SIG-M5 treated with dmso at 0.1 percent for 504 hours (cell line): ENCODE measurements at regions not wholly inside any gene's neighbourhood (a gene's known extent, or its start where the extent isn't known, plus 50 kb on each side); places are given as distances from the start of the nearest gene placed in this dataset.

Experiments
- DNase-seq: peaks from one replicate; lab custom pipeline; 2025; ENCODE audit not compliant: unreplicated experiment; lab: John Stamatoyannopoulos, UW

DNA sequence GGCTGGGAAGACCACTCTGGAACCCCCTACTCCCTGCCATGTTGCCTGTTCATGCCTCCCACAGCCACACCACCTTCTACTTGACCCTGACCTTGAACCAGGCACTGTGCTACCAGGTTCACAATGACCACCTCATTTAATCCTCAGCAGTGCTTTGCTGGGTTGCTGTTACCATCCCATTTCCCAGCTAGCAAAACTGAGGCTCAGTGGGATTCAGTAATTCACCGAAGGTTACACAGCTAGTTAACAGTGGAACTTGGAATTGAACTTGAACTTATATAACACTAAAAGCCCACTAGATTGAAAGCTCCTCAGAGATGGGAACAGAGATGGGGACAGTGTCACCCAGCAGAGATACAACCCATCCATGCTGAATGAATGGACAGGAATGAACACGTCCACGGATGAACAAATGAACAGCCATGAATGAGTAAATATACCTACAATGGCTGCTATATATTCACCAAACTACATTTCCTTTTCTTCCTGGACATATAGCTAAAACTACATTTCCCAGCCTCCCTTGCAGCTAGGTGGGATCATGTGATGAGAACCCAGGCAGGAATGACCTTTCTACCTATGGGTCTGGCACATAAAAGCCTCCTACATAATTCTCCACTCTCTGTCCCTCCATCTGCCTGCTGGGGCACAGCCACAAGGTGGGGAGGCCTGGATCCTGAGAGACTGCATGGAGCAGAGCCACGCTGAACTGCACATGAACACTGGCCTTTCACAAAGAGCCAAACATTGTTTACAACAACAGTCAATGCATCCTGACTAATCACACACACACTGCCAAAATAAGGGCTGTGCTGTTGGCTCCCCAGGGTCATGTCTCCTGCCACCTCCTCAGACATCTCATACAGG lies 94.8 kb downstream of the RMI2 start:
- no peak for DNase-seq

DNA sequence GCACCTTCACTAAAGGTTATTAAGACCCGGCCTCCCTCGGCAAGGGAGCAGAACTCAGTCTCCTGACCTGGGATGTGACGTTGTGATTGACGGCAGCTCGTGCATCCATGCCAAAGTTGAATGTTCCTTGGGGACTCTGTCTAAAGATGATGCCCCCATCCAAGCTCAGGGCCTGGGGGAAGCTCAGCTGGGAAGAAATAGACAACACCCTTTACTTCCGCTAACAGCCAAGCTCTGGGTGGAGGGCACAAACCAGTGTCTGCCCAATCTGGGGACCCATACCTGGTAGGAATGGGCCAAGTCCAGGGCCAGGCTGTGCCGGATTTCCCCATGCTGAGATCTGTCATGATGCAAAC lies 95.4 kb downstream of the RMI2 start:
- no peak for DNase-seq

DNA sequence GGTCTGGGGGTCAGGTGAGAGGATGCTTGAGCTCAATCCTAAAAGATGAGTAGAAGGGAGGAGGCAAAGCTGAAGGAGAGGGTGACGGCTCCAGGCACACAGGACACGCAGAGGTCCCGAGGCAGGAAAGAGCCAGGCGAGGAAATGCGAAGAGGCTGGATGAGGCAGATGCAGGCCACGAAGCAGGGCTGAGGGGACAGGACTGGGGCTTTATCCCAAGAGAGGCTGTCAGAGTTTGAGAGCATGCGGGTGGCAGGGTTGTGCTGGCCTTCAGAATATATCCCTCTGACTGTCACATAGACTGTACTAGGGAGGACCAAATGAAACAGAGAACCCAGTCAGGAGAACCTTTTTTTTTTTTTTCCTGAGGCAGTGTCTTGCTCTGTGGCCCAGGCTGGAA lies 100.2 kb downstream of the RMI2 start:
- no peak for DNase-seq

DNA sequence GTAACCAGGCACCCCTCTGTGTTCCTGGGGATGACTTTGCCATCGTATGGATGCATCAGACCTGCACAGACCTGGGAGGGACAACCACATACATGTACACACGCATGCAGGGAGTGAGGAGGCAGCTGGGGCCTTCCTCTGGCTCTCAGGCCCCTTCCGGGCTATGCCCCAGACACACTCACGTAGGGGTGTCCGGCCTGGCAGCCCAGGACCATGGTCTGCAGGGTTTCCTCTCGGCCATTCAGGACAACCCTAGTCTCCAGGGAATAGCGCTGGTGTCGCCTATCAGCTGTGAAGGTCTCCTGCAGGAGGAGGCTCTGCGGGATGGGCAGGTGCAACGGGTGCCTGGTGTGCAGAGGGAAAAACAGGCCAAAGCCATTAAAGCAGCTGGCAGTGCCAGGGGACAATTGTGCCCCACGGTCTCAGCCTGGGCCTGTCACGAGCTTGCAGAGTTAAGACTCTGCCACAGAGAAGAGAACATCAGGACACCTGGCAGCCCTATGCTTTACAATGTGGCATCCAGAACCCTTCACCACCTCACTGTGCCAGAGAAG lies 101.4 kb downstream of the RMI2 start:
- no peak for DNase-seq

DNA sequence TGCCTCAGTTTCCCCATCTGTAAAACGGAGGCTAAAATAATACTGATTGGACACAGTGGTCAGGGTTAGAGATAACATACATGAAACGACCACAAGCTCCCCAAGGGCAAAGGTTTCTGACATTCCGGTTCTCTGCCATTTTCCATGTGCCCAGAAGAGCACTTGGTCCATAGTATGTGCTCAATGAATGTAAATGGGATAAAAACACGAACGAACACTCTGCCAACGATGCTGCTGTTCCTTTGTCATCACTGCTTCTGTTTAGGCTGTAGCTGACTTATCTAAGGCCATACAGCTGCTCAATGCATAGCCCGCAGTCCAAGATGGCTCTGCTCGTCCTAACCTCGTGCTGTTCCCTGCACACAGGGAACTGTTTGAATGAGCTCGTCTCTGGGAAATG lies 102.0 kb downstream of the RMI2 start:
- no peak for DNase-seq

DNA sequence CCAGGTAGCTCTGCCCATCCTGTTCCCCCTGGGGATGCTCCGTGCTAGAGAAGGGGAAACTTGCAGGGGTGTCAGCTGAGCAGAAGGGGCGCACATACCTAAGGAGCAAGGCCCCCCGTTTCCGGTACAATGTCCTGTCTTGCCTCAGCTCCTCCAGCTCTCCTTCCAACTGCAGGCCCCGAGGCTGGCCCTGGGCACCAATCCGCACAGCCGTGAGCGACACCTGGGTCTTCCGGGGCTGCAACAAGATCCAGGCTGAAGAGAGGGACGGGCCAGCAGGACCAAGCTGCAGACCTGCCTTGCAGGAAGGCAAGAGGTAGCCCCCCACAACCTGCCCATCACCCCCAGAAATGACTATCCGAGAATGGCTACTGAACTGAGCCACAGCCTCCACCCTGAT lies 102.6 kb downstream of the RMI2 start:
- DNase-seq, result no peak

DNA sequence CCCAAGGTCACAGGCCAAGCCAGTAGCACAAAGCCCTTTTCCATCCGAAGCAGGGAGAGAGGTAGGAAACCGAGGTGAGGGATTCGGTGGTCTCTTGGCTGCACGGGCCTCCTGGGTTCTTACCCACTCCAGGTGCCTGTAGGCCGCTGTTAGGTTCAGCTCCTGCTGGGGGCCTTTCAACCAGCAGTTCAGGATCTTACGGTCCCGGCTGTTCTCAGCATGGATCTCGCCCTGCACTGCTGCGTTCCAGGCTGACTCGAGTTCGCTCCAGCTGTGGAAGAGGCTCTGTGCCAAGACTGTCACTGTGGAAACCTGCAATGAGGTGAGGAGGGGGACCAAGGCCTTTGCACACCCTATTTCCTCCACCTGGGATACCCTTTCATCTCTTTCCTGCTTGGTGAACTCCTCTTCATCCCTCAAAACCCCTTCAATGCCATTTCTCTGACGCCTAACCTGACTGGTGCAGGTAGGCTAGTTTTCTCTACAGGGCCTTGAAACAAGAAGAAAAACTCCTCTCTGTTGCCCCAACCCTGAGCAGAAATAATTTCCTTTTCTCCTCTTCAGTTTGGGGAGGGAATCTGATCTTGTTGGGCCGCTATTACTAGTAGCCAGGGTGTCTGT lies 103.6 kb downstream of the RMI2 start:
- no peak for DNase-seq

DNA sequence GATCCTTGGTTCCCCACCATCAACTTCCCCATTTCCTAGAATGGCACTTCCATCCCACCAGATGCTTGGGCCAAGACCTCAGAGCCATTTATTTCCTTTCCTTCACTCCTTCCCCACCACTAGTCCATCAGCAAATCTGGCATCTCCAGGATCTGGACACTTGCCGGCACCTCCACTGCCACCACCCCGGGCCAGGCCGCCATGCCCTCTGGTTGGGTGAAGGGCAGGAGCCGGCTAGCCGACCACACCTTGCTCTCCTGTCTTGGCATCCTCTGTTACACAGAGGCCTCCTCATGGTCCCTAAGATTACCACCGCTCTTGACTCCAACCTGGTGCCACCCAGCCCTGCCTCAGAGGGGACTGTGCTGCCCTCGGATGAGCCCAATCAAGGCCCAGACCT lies 104.5 kb downstream of the RMI2 start:
- no peak for DNase-seq

DNA sequence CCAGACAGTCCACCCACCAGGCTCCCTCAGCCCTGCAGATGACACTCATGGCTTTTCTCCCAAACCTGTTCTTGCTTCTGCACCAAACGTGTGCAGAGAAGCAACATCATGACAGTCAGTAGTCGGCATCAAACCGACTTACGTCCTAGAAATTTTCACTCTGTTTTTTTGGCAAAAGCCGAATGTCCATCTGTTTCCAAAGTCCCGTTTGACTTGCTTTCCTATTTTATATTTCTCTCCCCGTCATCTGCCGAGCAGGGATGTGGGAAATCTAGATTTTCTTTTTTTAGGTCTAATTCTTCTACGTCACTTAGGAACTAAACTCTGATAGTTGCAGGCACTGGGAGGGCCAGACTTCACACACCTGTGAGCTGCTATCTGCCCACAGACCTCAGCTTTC lies 104.9 kb downstream of the RMI2 start:
- DNase-seq, result no peak

DNA sequence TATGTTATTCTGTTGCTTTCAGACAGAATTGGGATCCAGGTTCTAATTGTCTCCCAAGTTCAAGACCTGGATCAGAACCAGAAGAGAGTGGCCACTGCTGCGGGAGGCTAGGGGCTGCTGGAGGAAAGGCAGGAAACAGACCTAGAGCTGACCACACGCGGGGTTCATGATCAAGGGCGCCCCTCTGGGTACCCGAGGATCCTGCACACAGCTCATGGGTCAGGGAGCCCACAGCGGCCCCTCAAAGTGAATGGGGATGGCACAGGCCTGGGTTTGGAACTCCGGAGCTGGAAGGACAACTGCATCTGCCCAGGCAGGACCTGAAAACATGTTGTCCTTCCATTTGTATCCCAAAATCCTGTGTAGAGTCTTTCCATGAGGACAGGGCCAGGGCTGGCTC lies 107.0 kb downstream of the RMI2 start:
- no peak for DNase-seq

DNA sequence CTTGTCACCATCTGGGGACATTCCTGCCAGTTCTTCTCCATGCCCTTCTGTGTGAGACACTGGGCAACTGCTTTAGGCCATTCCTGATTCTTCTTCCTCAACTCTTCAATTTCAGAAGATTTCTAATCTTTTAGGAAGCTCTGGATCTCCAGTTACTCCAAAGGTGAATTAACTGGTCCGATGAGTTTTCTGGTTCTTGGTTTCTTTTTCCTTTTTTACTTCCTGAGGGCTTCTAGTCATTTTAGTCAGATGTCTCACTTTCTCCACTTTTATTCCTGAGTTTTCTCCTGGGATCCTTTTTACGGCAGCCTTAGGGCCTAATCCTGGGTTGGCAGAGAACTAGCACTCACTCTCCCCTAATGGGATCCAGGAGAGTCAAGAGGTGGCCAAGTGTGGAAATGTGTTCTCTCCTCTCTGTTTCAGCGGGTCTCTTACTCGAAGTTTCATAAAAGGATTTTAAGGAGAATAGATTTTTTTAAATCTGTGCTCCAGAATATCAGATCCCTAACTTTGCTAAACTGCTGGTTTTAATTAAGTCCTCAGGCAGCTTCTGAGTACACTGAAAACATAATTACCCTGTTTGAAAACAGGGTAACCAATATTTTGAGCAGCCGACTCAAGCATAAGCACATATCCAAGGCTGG lies 107.6 kb downstream of the RMI2 start:
- DNase-seq, result no peak

DNA sequence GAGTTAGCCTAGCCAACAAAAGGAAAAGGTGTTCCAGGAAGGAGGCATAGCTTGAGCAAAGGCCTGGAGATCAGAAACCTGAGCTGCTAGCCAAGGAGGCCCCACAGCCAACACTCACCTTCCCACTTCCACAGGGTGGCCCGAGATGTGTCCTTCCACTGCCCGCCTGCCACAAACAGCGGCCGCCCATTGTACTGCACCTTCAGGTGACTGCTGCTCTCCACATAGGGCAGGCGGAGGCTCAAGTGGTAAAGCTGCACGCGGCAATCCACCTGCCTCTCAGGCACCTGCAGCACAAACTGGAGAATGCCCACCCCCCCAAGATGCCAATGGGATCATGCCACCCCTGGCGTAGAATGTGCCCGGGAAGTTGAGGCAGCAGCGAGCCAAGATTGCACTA lies 111.5 kb downstream of the RMI2 start:
- DNase-seq, result no peak

DNA sequence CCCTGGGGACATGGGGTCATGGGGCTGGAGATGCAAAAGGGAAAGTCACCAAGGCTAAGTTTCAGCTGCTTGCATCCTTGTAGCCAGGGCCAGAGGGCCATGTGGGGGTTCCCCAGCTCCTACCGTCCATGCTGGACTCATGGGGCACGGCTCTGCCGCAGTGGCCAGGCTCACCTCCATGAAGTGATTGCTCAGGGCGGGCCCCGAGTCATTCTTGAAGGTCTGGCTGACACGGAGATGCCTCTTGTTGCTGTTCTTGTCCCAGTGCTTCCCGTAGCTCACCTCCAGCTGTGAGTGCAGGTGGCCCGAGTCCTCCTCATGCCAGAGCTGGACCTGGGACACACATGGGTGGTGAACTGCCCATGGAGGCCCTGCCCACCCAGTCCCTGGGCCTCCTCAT lies 114.5 kb downstream of the RMI2 start:
- no peak for DNase-seq

DNA sequence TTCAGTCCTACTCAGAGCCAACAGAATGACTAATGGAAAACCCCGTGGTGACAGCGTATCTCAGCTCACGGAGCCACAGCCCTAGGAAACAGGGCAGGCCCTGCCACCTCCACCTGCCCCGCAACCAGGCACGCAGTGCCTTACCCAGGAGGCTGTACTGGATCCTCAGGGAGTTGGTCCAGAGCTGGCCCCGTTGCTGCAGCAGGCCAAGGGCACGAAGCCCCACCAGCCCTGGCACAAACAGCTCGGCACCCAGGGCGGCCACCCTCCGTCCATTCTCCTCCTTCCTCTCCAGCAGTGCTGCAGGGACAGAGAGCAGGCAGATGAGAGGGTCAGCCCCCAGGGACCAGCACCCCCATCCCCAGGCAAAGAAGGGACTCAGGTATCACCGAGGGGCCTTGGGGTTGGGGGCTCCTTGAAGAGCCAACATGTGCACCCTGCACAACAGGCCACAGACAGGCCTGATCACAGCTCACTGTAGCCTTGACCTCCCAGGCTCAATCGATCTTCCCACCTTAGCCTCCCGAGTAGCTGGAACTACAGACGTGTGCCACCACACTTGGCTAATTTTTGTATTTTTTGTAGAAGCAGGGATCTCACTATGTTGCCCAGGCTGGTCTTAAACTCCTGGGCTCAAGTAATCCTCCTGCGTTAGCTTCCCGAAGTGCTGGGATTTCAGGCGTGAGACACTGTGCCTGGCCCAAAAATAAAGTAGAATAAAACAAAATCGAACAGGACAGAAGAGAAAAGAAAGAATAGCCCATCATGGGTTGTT lies 115.7 kb downstream of the RMI2 start:
- DNase-seq, result no peak

DNA sequence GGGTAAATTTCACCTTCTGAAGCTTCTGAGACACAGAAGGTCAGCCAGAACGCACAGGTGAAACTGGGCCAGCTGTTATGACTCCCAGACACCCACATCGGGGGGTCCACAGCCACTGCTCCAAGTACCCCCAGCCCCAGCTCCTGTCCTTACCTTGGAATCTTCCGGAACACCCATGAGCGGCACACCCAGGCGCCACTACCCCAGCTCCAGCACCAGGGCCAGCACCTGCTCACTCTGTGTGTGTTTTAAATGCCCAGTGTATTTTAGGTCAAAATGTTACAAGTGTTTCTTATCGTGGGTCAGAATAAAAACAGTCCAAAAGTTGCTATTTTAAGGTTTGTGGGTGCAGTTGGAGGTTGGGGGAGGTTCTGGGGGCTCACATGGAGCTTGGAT lies 116.3 kb downstream of the RMI2 start:
- DNase-seq, result no peak

DNA sequence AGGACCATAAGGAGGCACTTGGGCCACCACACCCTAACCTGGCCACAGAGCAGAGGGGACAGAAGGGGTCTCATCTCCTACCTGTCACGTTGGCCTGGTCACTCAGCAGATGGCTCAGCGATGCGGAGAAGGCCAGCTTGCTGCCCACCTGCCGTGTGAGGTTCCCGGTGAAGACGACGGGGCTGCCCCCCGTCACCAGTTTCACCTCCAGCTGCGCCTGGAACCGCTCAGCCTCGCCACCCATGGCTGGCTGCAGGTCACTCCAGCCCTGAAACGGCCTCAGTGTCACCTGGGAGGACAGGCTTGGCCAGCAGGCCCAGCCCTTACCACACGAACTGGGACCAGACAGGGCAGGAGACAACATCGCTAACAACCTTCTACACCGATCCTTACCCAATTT lies 116.8 kb downstream of the RMI2 start:
- DNase-seq, result no peak

DNA sequence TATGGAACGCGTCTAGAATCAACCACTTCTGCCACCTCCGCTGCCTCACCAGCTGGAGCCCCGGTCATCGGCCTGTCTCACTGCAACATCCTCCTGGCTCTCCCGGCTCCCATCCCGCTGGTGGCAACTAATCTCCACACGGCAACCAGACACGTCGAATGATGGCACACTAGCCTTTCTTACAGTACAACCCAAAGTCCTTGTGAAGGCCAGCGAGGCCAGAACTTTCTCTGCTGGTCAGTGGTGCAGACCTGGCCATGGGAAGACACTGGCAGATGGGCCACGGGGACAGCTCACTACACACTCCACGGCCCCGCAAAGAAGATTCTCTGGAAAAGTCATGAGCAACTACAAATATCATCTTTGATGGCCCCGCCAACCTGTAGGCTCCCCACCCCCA lies 117.6 kb downstream of the RMI2 start:
- no peak for DNase-seq

DNA sequence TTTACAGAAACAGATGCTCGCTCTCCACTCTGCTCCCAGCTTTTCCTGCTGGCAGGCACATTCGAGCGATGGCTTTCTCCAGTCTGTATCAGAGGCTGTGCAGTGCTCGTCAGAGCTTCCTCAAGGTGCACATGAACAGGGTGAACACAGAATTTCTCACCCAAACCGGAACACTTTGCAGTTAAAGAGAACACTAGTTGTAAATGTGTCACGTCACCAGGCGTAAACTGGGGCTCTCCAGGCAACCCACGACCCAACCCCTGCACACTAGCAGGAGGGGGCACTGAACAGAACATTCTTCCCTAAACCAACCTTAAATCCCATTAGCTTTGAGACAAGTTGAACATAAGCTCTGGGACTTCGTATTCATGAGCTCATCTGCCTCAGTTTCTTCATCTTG lies 119.0 kb downstream of the RMI2 start:
- no peak for DNase-seq

DNA sequence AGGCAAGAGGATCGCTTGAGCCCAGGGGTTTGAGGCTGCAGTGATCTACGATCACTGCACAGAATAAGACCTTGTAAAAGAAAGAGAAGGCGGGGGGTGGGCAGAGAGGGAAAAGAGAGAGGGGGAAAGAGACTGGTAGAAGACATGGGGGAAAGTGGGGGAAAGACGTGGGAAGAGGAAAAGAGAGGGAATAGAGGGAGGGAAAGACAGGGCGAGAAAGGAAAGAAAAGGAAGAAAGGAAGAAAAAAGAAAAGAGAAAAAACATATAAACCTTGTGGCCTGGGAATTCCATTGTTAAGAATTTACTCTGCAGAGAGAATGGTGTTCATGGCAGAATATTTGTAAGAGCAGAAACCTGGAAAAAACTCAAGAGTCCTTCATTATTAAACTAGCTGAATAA lies 120.4 kb downstream of the RMI2 start:
- no peak for DNase-seq

DNA sequence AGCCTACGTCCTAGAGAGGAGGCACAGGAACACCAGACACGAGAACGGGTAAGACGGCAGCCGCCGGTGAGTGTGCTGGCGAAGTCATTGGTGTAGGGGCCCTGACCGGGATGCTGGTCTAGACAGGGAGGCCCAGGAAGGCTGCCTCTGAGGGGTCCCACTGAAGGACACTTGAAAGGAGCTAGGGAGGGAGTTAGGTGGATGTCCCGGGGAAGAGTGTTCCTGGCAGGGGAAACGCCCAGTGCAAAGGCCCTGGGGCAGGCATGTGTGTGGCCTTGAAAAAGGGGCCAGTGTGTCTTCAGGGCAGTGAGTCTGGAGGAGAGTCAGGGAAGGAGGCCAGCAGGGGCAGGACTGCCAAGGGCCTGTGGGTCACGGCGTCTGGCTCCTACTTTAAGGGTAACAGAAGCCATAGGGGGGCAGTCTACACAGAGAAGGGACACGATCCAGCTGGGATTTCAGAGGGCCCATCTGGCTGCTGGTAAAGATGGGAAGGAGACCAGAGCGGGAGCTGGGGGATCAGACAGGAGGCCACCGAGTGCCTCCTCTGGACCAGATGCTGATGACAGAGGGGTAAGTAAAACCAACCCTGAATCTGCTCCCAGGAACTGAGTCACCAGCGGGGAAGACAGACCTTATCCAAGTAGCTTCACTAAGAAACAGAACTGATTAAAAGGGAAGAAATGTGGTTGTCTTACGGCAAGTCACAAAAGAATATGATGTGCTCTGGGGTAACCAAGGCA lies 115.9 kb downstream of the LITAF start:
- no peak for DNase-seq

DNA sequence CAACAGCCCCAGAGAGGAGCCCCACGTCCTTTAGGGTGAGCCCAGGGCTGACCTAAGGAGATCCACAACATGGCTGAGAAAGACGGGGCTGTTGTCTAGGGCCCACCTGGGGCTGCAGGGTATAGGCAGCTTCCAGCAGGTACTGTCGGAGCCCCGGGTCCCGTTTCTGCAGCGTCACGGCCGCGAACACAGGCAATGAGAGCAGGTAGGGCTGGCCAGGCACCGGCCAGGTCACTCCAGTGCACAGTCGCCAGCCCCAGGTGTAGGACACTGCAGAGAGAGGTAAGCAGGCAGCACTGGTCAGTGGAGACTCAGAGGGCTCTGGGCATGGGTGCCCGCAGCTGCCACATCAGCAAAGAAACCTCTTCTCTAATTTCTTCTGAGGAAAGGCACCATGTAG lies 115.2 kb downstream of the LITAF start:
- no peak for DNase-seq
